ENCODE measurements at regions not wholly inside any gene's neighbourhood (a gene's known extent, or its start where the extent isn't known, plus 50 kb on each side); places are given as distances from the start of the nearest gene placed in this dataset.

DNA sequence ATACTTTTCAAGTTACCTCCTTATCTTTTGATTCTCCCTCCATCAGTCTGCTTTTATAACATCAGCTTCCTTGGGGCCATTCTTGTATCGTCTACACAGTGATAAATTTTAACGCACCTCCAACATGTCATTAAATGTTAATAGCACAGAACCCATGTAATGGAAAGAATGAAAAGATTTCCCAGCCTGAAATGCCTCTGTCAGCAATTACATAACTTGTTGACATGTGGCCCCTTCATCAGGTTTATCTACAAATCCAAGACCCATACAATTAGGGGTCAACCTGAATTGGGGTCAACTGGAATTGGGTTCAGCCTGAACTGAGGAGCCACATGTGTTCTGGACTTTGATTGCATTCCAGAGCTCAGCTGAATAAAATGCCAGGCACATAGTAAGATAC, 148.2 kb upstream of the KLF7 start:
- TF ChIP-seq GATA3 (IDR thresholded peaks at IDR 0.05; ENCODE audit: low read depth, low read length) (no peak), GATA2 (IDR thresholded peaks at IDR 0.05; ENCODE audit: low read depth, low read length) (no peak)
